ENCODE measurements at regions not wholly inside any gene's neighbourhood (a gene's known extent, or its start where the extent isn't known, plus 50 kb on each side); places are given as distances from the start of the nearest gene placed in this dataset.
"Not testable (repeated sequence)": the region's sequence is repeated elsewhere in the genome, so short reads cannot be mapped to it uniquely, and the experiment has no call there.

GRCh38 chr13:80712026-80712425, 371.1 kb upstream of the SPRY2 start:
- no peaks in the 10 kb centered on the region for H3K36me3 ChIP-seq (ENCODE audit: insufficient read depth, low read length)
- H3K4me1 ChIP-seq (ENCODE audit: control insufficient read depth, insufficient read depth, low read length) = no peaks in the 10 kb centered on the region
- no peak overlapping the region for H3K4me3 ChIP-seq (ENCODE audit: low read length)
- no peaks in the 10 kb centered on the region for H3K27me3 ChIP-seq (ENCODE audit: control insufficient read depth, insufficient read depth, low read length)
- H3K9ac ChIP-seq (ENCODE audit: low read depth, low read length) = no peak overlapping the region
- no peak overlapping the region for H3K4me2 ChIP-seq (ENCODE audit: low read length)
- no peaks in the 10 kb centered on the region for H3K9me3 ChIP-seq (replicated peaks; ENCODE audit: low read length)

GRCh38 chr13:80708791-80709190, 367.9 kb upstream of the SPRY2 start:
- H3K27me3 ChIP-seq (ENCODE audit: control insufficient read depth, insufficient read depth, low read length) = no peaks in the 10 kb centered on the region
- H3K9ac ChIP-seq (ENCODE audit: low read depth, low read length) = no peak overlapping the region
- H3K9me3 ChIP-seq (replicated peaks; ENCODE audit: low read length) = no peaks in the 10 kb centered on the region
- no peak overlapping the region for H3K4me3 ChIP-seq (ENCODE audit: low read length)
- no peaks in the 10 kb centered on the region for H3K36me3 ChIP-seq (ENCODE audit: insufficient read depth, low read length)
- no peaks in the 10 kb centered on the region for H3K4me1 ChIP-seq (ENCODE audit: control insufficient read depth, insufficient read depth, low read length)
- no peak overlapping the region for H3K4me2 ChIP-seq (ENCODE audit: low read length)

- H3K4me1 ChIP-seq (ENCODE audit: control insufficient read depth, insufficient read depth, low read length) = no peaks in the 10 kb centered on the region
- no peaks in the 10 kb centered on the region for H3K27me3 ChIP-seq (ENCODE audit: control insufficient read depth, insufficient read depth, low read length)
- no peaks in the 10 kb centered on the region for H3K9me3 ChIP-seq (replicated peaks; ENCODE audit: low read length)
- no peak overlapping the region for H3K4me2 ChIP-seq (ENCODE audit: low read length)
- H3K9ac ChIP-seq (ENCODE audit: low read depth, low read length) = no peak overlapping the region
- no peaks in the 10 kb centered on the region for H3K36me3 ChIP-seq (ENCODE audit: insufficient read depth, low read length)
- H3K4me3 ChIP-seq (ENCODE audit: low read length) = no peak overlapping the region
Measured at GRCh38 chr13:80707000-80707983, 366.4 kb upstream of the SPRY2 start.

GRCh38 chr13:80706164-80706471, 365.2 kb upstream of the SPRY2 start:
- no peak overlapping the region for H3K4me2 ChIP-seq (ENCODE audit: low read length)
- H3K4me1 ChIP-seq (ENCODE audit: control insufficient read depth, insufficient read depth, low read length) = no peaks in the 10 kb centered on the region
- no peak overlapping the region for H3K9ac ChIP-seq (ENCODE audit: low read depth, low read length)
- no peaks in the 10 kb centered on the region for H3K27me3 ChIP-seq (ENCODE audit: control insufficient read depth, insufficient read depth, low read length)
- no peak overlapping the region for H3K4me3 ChIP-seq (ENCODE audit: low read length)
- H3K36me3 ChIP-seq (ENCODE audit: insufficient read depth, low read length) = no peaks in the 10 kb centered on the region
- H3K9me3 ChIP-seq (replicated peaks; ENCODE audit: low read length) = no peaks in the 10 kb centered on the region

- Histone ChIP-seq H3K4me1 (ENCODE audit: control insufficient read depth, insufficient read depth, low read length) (no peaks in the 10 kb centered on the region), H3K9me3 (replicated peaks; ENCODE audit: low read length) (no peaks in the 10 kb centered on the region), H3K4me3 (ENCODE audit: low read length) (no peak overlapping the region), H3K4me2 (ENCODE audit: low read length) (no peak overlapping the region), H3K27me3 (ENCODE audit: control insufficient read depth, insufficient read depth, low read length) (no peaks in the 10 kb centered on the region), H3K9ac (ENCODE audit: low read depth, low read length) (no peak overlapping the region), H3K36me3 (ENCODE audit: insufficient read depth, low read length) (no peaks in the 10 kb centered on the region)
Measured at GRCh38 chr13:80705371-80706163, 364.6 kb upstream of the SPRY2 start.

GRCh38 chr13:80704369-80704768, 363.4 kb upstream of the SPRY2 start:
- H3K4me3 ChIP-seq (ENCODE audit: low read length) = no peak overlapping the region

GRCh38 chr13:80695841-80696240, 354.9 kb upstream of the SPRY2 start:
- H3K9ac ChIP-seq (ENCODE audit: low read depth, low read length) = no peak overlapping the region
- H3K4me2 ChIP-seq (ENCODE audit: low read length) = no peak overlapping the region
- no peaks in the 10 kb centered on the region for H3K4me1 ChIP-seq (ENCODE audit: control insufficient read depth, insufficient read depth, low read length)
- H3K36me3 ChIP-seq (ENCODE audit: insufficient read depth, low read length) = no peaks in the 10 kb centered on the region
- no peaks in the 10 kb centered on the region for H3K9me3 ChIP-seq (replicated peaks; ENCODE audit: low read length)
- H3K4me3 ChIP-seq (ENCODE audit: low read length) = no peak overlapping the region
- no peaks in the 10 kb centered on the region for H3K27me3 ChIP-seq (ENCODE audit: control insufficient read depth, insufficient read depth, low read length)

More at GRCh38 chr13:80704369-80704768, 363.4 kb upstream of the SPRY2 start:
- H3K27me3 ChIP-seq (ENCODE audit: control insufficient read depth, insufficient read depth, low read length) = no peaks in the 10 kb centered on the region
- H3K4me1 ChIP-seq (ENCODE audit: control insufficient read depth, insufficient read depth, low read length) = no peaks in the 10 kb centered on the region
- no peak overlapping the region for H3K9ac ChIP-seq (ENCODE audit: low read depth, low read length)
- H3K9me3 ChIP-seq (replicated peaks; ENCODE audit: low read length) = no peaks in the 10 kb centered on the region
- H3K36me3 ChIP-seq (ENCODE audit: insufficient read depth, low read length) = no peaks in the 10 kb centered on the region
- no peak overlapping the region for H3K4me2 ChIP-seq (ENCODE audit: low read length)

- not testable (repeated sequence) for H3K27me3 ChIP-seq (ENCODE audit: control insufficient read depth, insufficient read depth, low read length); H3K9ac ChIP-seq (ENCODE audit: low read depth, low read length)
Measured at GRCh38 chr13:80691814-80692213, 350.9 kb upstream of the SPRY2 start.

GRCh38 chr13:80690208-80690607, 349.3 kb upstream of the SPRY2 start:
- no peak overlapping the region for H3K4me2 ChIP-seq (ENCODE audit: low read length)
- H3K9me3 ChIP-seq (replicated peaks; ENCODE audit: low read length) = no peaks in the 10 kb centered on the region
- H3K4me1 ChIP-seq (ENCODE audit: control insufficient read depth, insufficient read depth, low read length) = no peaks in the 10 kb centered on the region
- H3K9ac ChIP-seq (ENCODE audit: low read depth, low read length) = no peak overlapping the region
- H3K36me3 ChIP-seq (ENCODE audit: insufficient read depth, low read length) = no peaks in the 10 kb centered on the region
- H3K27me3 ChIP-seq (ENCODE audit: control insufficient read depth, insufficient read depth, low read length) = no peaks in the 10 kb centered on the region
- H3K4me3 ChIP-seq (ENCODE audit: low read length) = no peak overlapping the region

More at GRCh38 chr13:80691814-80692213, 350.9 kb upstream of the SPRY2 start:
- not testable (repeated sequence) for H3K36me3 ChIP-seq (ENCODE audit: insufficient read depth, low read length); H3K4me1 ChIP-seq (ENCODE audit: control insufficient read depth, insufficient read depth, low read length); H3K4me2 ChIP-seq (ENCODE audit: low read length); H3K4me3 ChIP-seq (ENCODE audit: low read length); H3K9me3 ChIP-seq (replicated peaks; ENCODE audit: low read length)

GRCh38 chr13:80688593-80688992, 347.7 kb upstream of the SPRY2 start:
- Histone ChIP-seq H3K9ac (ENCODE audit: low read depth, low read length) (no peak overlapping the region), H3K36me3 (ENCODE audit: insufficient read depth, low read length) (no peaks in the 10 kb centered on the region), H3K4me2 (ENCODE audit: low read length) (no peak overlapping the region), H3K4me3 (ENCODE audit: low read length) (no peak overlapping the region), H3K9me3 (replicated peaks; ENCODE audit: low read length) (no peaks in the 10 kb centered on the region), H3K27me3 (ENCODE audit: control insufficient read depth, insufficient read depth, low read length) (no peaks in the 10 kb centered on the region), H3K4me1 (ENCODE audit: control insufficient read depth, insufficient read depth, low read length) (no peaks in the 10 kb centered on the region)

GRCh38 chr13:80685942-80686341, 345.0 kb upstream of the SPRY2 start:
- Histone ChIP-seq H3K9me3 (replicated peaks; ENCODE audit: low read length) (no peaks in the 10 kb centered on the region), H3K27me3 (ENCODE audit: control insufficient read depth, insufficient read depth, low read length) (no peaks in the 10 kb centered on the region), H3K4me1 (ENCODE audit: control insufficient read depth, insufficient read depth, low read length) (no peaks in the 10 kb centered on the region), H3K36me3 (ENCODE audit: insufficient read depth, low read length) (no peaks in the 10 kb centered on the region), H3K4me3 (ENCODE audit: low read length) (no peak overlapping the region), H3K4me2 (ENCODE audit: low read length) (no peak overlapping the region), H3K9ac (ENCODE audit: low read depth, low read length) (no peak overlapping the region)

Data from skeletal muscle satellite cell (primary cell).